Endothelial cell of umbilical vein (primary cell): ENCODE measurements at regions not wholly inside any gene's neighbourhood (a gene's known extent, or its start where the extent isn't known, plus 50 kb on each side); places are given as distances from the start of the nearest gene placed in this dataset.

Experiments used
- CTCF ChIP-seq, 2 donors: IDR thresholded peaks; 1 replicate in 1 of 2; 2 replicates in 1 of 2; pipeline ENCODE4 v1.5.1; 2011; ENCODE audit warnings: low read length in 2 of 2, mild to moderate bottlenecking in 2 of 2, moderate library complexity in 2 of 2, control low read depth in 1 of 2, inconsistent platforms in 1 of 2, low read depth in 1 of 2; ENCODE audit not compliant: insufficient read depth in 1 of 2; ENCODE audit errors: extremely low read depth in 1 of 2
- EZH2 ChIP-seq: IDR thresholded peaks from 2 replicates; pipeline ENCODE4 v1.6.1; 2012; ENCODE audit warnings: borderline replicate concordance, low read depth, mild to moderate bottlenecking, moderate library complexity, low read length, inconsistent platforms; ENCODE audit not compliant: severe bottlenecking
- MYC ChIP-seq: IDR thresholded peaks from one replicate; pipeline ENCODE4 v1.6.1; 2011; ENCODE audit warnings: mild to moderate bottlenecking, low read depth, low read length
- POLR2AphosphoS5 ChIP-seq: IDR thresholded peaks from 2 replicates; pipeline ENCODE4 v1.6.1; 2012; ENCODE audit warnings: low read depth, mild to moderate bottlenecking, control low read depth, low read length, moderate library complexity; ENCODE audit not compliant: insufficient read depth

DNA sequence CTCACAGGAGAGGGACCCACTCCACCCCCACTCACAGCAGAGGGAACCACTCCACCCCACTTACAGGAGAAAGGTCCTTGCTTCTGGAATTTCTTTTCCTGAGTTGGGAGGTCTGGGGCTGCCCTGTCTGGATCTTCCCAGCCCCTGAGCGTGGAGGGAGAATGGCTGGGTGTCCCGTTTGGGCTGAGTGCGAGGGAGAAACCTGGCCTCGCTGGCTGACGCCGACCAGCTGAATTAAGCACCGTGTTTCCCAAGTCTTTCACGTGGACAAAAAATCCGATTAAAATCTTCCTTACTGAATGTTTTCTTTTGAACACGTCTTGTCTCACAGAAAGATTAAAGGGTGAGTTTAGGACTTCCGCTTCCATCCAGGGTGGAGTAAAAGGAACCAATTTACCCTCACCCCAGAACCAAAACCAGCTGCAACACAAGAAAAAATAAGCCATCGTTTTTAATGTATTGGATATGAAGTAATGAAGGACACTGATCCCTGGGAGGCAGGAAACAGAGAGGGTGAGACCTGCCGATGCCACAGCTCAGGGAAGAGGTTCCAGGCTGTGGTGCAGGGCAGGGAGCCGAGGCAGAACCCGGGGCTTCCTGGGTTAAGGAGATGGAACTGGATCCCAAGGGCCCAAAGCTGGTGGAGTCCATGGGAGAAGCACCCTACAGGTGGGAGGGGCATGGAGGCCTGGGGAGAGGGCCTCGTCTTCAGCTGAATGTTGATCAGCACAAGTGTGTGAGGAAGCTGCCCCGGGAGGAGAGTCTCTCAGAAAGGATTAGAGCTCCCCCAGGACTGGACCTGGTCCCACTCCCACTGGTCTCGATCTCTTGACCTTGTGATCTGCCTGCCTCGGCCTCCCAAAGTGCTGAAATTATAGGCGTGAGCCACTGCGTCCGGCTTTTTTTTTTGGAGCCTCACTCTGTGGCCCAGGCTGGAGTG, 60.3 kb downstream of the RTP5 start:
- TF ChIP-seq CTCF (IDR thresholded peaks at IDR 0.05; ENCODE audit: extremely low read depth in 1 of 2, insufficient read depth in 1 of 2, low read depth in 1 of 2, low read length in 2 of 2) (no peak), EZH2 (no peak), POLR2AphosphoS5 (no peak), MYC (no peak)
